Ammon's horn (tissue), 1 donor: ENCODE measurements at regions not wholly inside any gene's neighbourhood (a gene's known extent, or its start where the extent isn't known, plus 50 kb on each side); places are given as distances from the start of the nearest gene placed in this dataset.

Source experiments
- DNase-seq: peaks from one replicate; pipeline ENCODE4 v3.0.0-alpha.2; 2016; ENCODE audit warnings: low spot score

DNA sequence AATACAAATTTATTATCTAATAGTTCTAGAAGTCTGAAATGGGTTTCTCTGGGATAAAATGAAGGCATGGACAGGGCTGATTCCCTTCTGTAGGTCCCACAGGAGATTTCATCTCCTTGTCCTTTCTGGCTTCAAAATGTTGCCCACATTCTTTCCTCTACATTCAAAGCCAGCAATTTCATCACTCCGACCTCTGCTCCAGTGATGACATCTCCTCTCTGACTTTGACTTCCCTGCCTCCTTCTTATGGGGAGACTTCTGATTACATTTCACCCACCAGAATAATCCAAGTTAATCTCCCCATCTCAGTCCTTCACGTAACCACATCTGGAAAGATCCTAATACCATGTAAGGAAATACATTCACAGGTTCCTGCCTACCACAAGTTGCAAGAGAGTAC, 358.0 kb upstream of the C1orf87 start:
- DNase-seq = no peak

DNA sequence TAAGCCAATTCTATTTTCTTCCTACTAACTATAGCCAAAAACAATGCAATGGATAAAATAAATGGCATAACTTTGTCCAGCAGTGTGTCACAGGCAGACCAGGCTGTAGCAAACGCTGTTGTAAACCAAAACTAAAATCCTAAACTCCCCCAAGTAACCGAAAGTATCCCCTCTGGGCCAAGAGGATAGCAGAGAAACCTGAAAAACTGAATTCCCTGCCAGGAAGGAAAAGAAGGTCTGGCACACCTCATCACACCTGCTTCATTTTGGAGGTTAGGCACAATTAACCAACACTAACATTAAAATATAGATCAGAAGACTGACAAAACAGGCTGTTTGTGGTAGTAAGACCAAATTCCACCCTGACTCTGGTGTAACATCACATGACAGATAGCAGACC, 356.8 kb upstream of the C1orf87 start:
- DNase-seq = no peak

DNA sequence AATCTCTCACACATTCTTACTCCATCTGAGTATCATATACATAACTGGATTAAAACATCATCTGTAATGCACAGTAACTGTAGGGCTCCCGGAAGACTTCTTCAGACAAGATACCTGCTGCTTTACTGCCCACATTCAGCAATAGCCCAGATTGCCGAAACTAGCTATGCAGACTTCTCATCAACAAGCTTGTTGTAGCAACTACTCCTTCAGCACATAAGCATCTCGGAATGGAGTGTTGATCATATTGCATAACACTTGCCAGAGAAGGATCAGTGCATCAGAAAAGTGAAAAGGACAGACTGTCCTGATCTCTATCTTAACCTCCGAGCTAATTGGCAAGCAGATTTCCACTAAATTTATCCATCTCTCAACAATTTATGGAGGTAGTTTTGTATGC, 354.6 kb upstream of the C1orf87 start:
- no peak for DNase-seq

- DNase-seq = no peak
These were observed 354.1 kb upstream of the C1orf87 start for GRCh38 chr1:60427701-60428100.

- no peak for DNase-seq
These were observed 353.6 kb upstream of the C1orf87 start for GRCh38 chr1:60427194-60427593.

DNA sequence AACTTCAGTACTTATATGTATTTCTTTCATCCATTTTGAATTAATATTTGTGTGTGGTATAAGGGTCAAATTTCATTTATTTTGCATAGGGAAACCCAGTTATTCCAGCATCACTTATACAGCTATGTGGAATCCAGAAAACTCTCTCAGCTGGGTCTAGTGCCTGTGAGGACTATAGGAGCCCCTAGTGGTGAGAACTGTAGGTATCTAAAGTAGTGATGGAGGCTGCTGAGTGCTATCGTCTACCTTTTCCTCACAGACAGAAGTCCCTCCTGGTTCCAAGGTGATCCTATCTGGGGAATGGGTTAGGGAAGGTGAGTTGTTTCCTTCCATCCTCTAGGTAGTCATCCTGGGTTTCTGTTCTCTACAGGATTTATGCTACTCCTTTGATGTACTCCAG, 352.0 kb upstream of the C1orf87 start:
- no peak for DNase-seq

DNA sequence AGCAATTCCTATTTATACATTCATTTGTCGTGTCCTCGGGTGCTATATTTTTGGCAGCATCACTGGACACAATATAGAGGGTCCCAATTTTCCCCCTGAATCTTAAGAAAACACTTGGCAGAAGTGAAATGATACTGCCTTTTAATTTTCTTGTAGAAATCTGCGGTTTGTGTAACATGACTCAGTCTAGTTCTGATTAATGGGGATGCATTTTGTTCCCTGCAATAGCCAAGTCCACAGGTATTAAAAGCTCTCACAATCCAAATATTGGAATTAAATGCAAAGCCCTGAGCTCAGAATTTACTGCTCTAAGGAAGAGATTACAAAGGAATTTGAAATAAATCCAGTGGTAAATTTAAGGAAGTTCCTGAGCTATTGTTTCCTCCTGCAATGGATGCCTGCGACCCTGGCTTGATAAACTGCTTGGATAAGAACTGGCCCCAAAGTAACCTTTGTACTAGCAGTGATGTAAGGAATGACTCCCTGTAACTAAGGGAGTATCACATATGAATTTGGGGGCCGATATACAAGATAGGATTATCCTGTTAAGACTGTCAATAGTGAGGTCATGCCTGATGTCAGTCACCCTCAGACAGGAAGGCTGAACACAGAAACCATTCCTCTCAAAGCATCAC, 349.7 kb upstream of the C1orf87 start:
- DNase-seq = no peak

GRCh38 chr1:60421965-60422364, 348.4 kb upstream of the C1orf87 start:
- DNase-seq = no peak

GRCh38 chr1:60419023-60419422, 345.5 kb upstream of the C1orf87 start:
- DNase-seq = no peak

DNA sequence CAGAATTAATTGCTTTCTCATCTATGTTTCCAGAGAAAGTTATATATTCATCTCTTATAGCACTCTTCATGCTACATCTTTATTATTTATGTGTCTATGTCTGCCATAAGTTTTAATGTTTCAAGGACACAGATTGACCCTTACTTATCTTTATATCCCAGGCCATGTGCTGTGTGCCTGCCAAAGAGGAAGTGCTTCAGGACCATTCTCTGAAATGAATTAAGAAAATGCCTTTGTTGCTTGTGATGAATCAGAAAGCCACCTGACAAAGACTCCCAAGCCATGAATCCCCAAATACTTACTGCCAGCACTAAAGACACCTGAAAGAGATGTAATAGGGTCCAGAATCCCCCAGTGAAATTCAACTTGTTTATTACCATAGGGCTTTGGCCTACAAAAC, 342.1 kb upstream of the C1orf87 start:
- no peak for DNase-seq

DNA sequence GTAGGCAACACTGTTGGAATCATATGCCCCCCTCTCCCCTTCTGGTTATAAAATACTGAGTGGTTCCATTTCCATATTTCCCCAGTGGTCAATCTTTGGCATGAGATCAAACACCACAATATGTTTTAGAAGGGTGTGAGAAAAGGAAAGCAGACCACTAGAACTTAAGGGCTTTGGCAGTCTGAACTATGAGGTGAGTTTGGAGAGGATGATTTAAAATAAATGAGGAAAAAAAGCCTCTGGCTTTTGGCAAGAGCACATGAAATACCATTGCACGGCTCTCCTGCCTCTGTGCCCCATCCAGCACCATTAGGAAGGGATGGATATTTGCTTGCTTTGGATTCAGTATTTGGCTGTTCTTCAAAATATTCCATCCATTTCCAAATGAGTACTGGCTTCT, 339.5 kb upstream of the C1orf87 start:
- no peak for DNase-seq

GRCh38 chr1:60411591-60411990, 338.0 kb upstream of the C1orf87 start:
- no peak for DNase-seq

GRCh38 chr1:60402816-60403215, 329.2 kb upstream of the C1orf87 start:
- DNase-seq = peak; percentile 13

- DNase-seq = peak; percentile 6
These were observed 328.6 kb upstream of the C1orf87 start for GRCh38 chr1:60402216-60402615.

- no peak for DNase-seq
These were observed 320.9 kb upstream of the C1orf87 start for GRCh38 chr1:60394436-60394835.

GRCh38 chr1:60390593-60391282, 317.2 kb upstream of the C1orf87 start:
- no peak for DNase-seq

GRCh38 chr1:60388092-60388987, 314.8 kb upstream of the C1orf87 start:
- no peak for DNase-seq

GRCh38 chr1:60387175-60387574, 313.6 kb upstream of the C1orf87 start:
- no peak for DNase-seq

- no peak for DNase-seq
These were observed 312.7 kb upstream of the C1orf87 start for GRCh38 chr1:60386249-60386648.

- DNase-seq = no peak
These were observed 302.6 kb upstream of the C1orf87 start for GRCh38 chr1:60376196-60376595.

- no peak for DNase-seq
These were observed 301.0 kb upstream of the C1orf87 start for GRCh38 chr1:60374537-60374936.

DNA sequence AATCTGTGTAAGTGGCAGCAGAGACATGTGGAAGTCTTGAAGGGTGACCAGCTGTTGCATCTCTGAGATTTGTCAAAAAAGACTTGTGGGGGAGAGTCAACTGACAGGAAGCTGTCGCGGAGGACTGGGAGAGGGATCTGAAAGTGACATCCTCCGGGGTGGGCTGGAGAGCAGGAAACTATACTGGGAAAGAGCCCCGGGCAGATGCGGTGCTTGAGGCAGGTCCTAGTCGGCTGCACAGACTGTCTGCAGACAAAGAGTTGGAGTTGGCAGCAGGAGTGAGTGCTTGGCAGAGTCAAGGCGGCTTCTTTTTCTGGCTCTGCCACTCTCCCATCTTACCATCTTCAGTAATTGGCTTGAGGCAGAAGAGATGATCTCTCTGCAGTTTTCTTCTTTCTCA, 294.0 kb upstream of the C1orf87 start:
- DNase-seq = peak; percentile 24

DNA sequence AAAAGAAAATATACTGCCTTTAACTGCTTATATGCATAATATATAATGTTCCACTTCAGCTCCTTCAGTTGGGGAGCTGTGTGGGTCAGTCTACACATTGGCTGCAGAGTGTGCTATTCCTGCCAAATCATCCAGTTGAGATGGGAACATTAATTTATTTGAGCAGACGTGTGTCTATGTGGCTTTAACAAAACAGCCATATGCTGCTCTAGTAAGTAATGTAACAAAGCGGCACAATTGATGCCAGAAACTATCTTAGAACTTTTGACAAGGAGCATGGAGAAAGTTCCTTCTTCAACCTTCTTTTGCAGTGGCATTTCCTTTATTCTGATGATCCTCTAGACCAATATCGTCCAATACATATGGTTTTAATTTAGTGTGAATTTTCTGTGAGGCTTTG, 285.9 kb upstream of the C1orf87 start:
- peak; percentile 2 for DNase-seq
